Neuronal stem cell (in vitro differentiated cells): ENCODE measurements at regions not wholly inside any gene's neighbourhood (a gene's known extent, or its start where the extent isn't known, plus 50 kb on each side); places are given as distances from the start of the nearest gene placed in this dataset.
A peak's percentile ranks its signal among the peaks of the same experiment; 100 is the strongest.
"Not testable (repeated sequence)": the region's sequence is repeated elsewhere in the genome, so short reads cannot be mapped to it uniquely, and the experiment has no call there.

Experiments
- DNase-seq: peaks from one replicate; pipeline ENCODE4 v3.0.0-alpha.2; 2013; ENCODE audit warnings: low spot score
- H2AFZ ChIP-seq: one replicate; pipeline ENCODE4 v1.6.1; 2013; ENCODE audit warnings: mild to moderate bottlenecking, low read length, inconsistent platforms
- H2AK5ac ChIP-seq: 2 replicates; pipeline ENCODE4 v1.6.1; 2013; ENCODE audit warnings: low read depth, mild to moderate bottlenecking, inconsistent platforms, low read length, moderate library complexity, mixed read lengths
- H2BK120ac ChIP-seq: 2 replicates; pipeline ENCODE4 v1.6.1; 2013; ENCODE audit warnings: low read depth, mild to moderate bottlenecking, inconsistent platforms, low read length, moderate library complexity, mixed read lengths
- H2BK12ac ChIP-seq: one replicate; pipeline ENCODE4 v1.6.1; 2013; ENCODE audit warnings: low read length, inconsistent platforms
- H2BK15ac ChIP-seq: 2 replicates; pipeline ENCODE4 v1.6.1; 2013; ENCODE audit warnings: mild to moderate bottlenecking, low read length, inconsistent platforms, mixed read lengths
- H2BK5ac ChIP-seq: one replicate; pipeline ENCODE4 v1.6.1; 2013; ENCODE audit warnings: inconsistent platforms, mild to moderate bottlenecking, low read length, moderate library complexity
- H3K14ac ChIP-seq: one replicate; pipeline ENCODE4 v1.6.1; 2013; ENCODE audit warnings: low read length, inconsistent platforms
- H3K18ac ChIP-seq: 2 replicates; pipeline ENCODE4 v1.6.1; 2013; ENCODE audit warnings: low read length, inconsistent platforms
- H3K23ac ChIP-seq: 2 replicates; pipeline ENCODE4 v1.6.1; 2013; ENCODE audit warnings: low read depth, mild to moderate bottlenecking, mixed read lengths, low read length, inconsistent platforms; ENCODE audit not compliant: poor library complexity
- H3K27ac ChIP-seq: replicated peaks from 3 replicates; pipeline ENCODE4 v1.5.1; 2013; ENCODE audit warnings: low read length, inconsistent platforms
- H3K27me3 ChIP-seq, 3 experiments: 2 replicates each; pipeline ENCODE4 v1.6.1; 2013; ENCODE audit warnings: low read length in 3 of 3, mild to moderate bottlenecking in 2 of 3, inconsistent platforms in 1 of 3, low read depth in 1 of 3, mixed read lengths in 1 of 3, moderate library complexity in 1 of 3; ENCODE audit not compliant: control insufficient read depth in 3 of 3, insufficient read depth in 3 of 3
- H3K36me3 ChIP-seq, 2 donors: replicated peaks in 1 of 2; 2 replicates each; pipeline ENCODE4 v1.6.1; 2013; ENCODE audit warnings: low read length in 2 of 2; ENCODE audit not compliant: control insufficient read depth in 2 of 2, insufficient read depth in 2 of 2
- H3K4ac ChIP-seq: 2 replicates; pipeline ENCODE4 v1.6.1; 2013; ENCODE audit warnings: inconsistent platforms, mild to moderate bottlenecking, low read length, moderate library complexity
- H3K4me1 ChIP-seq, 2 donors: 1 replicate in 1 of 2; 2 replicates in 1 of 2; pipeline ENCODE4 v1.6.1; 2013; ENCODE audit warnings: low read length in 2 of 2, low read depth in 1 of 2; ENCODE audit not compliant: control insufficient read depth in 2 of 2, insufficient read depth in 1 of 2
- H3K4me2 ChIP-seq: one replicate; pipeline ENCODE4 v1.6.1; 2013; ENCODE audit warnings: mild to moderate bottlenecking, low read length, inconsistent platforms; ENCODE audit not compliant: insufficient read depth, poor library complexity, severe bottlenecking
- H3K4me3 ChIP-seq, 2 donors: 2 replicates each; pipeline ENCODE4 v1.5.1; 2013; ENCODE audit warnings: low read length in 2 of 2, mild to moderate bottlenecking in 2 of 2, inconsistent platforms in 1 of 2, moderate library complexity in 1 of 2
- H3K79me1 ChIP-seq: one replicate; pipeline ENCODE4 v1.6.1; 2013; ENCODE audit warnings: low read depth, mild to moderate bottlenecking, inconsistent platforms, low read length, moderate library complexity
- H3K9ac ChIP-seq: one replicate; pipeline ENCODE4 v1.6.1; 2013; ENCODE audit warnings: mild to moderate bottlenecking, low read depth, low read length, inconsistent platforms; ENCODE audit not compliant: poor library complexity
- H3K9me3 ChIP-seq, 2 donors: replicated peaks in 1 of 2; 2 replicates each; pipeline versions ENCODE3 to v1.6.1; 2013; ENCODE audit warnings: low read length in 2 of 2, mild to moderate bottlenecking in 2 of 2, inconsistent platforms in 1 of 2, low read depth in 1 of 2, mixed read lengths in 1 of 2, moderate library complexity in 1 of 2; ENCODE audit not compliant: control insufficient read depth in 2 of 2, insufficient read depth in 1 of 2
- H4K8ac ChIP-seq: one replicate; pipeline ENCODE4 v1.6.1; 2013; ENCODE audit warnings: low read depth, mild to moderate bottlenecking, inconsistent platforms, low read length, moderate library complexity
- H4K91ac ChIP-seq: one replicate; pipeline ENCODE4 v1.6.1; 2013; ENCODE audit warnings: low read length, low read depth, mild to moderate bottlenecking, inconsistent platforms; ENCODE audit not compliant: poor library complexity
- WGBS, 2 donors: extraction: QIAGEN DNeasy Blood & Tissue Kit; methylation state at CpG; one replicate each; pipeline ENCODE4 v1.1.7; 2013; ENCODE audit warnings: missing lambda C conversion rate in 2 of 2, mixed read lengths in 1 of 2; ENCODE audit not compliant: insufficient read length in 2 of 2, insufficient replicate concordance in 1 of 2; ENCODE audit errors: extremely low coverage in 2 of 2; 5-methylcytosine and 5-hydroxymethylcytosine counted together

- H2AK5ac ChIP-seq: no peak overlapping the region
- no peak overlapping the region for H3K23ac ChIP-seq
- no peak overlapping the region for H3K4ac ChIP-seq
- no peak overlapping the region for H2BK12ac ChIP-seq
- no peak overlapping the region for H3K9ac ChIP-seq
- no peak overlapping the region for H3K4me2 ChIP-seq
- H2AFZ ChIP-seq: no peak overlapping the region
- no peak overlapping the region for H4K8ac ChIP-seq
- H4K91ac ChIP-seq: no peak overlapping the region
- H3K27ac ChIP-seq: no peak overlapping the region
- no peaks in the 10 kb centered on the region for H3K79me1 ChIP-seq
- no peaks in the 10 kb centered on the region for H3K4me1 ChIP-seq
- peaks cover 0 to 2% of the 10 kb centered on the region in 2 donors for H3K9me3 ChIP-seq
- H3K14ac ChIP-seq: no peak overlapping the region
- no peak overlapping the region for H2BK120ac ChIP-seq
- DNase-seq: no peak
- H3K27me3 ChIP-seq: no peaks in the 10 kb centered on the region
- WGBS, 2 donors: no CpG with 5 or more reads among the region's 5 CpGs
- no peak overlapping the region for H2BK15ac ChIP-seq
- H3K36me3 ChIP-seq: no peaks in the 10 kb centered on the region
- H2BK5ac ChIP-seq: no peak overlapping the region
- H3K18ac ChIP-seq: no peak overlapping the region
- H3K4me3 ChIP-seq: no peak overlapping the region
These were observed 751.5 kb downstream of the EPHA7 start for GRCh38 chr6:92667843-92668242.

GRCh38 chr6:92648364-92649086 is 770.8 kb downstream of the EPHA7 start:
- no peak overlapping the region for H4K91ac ChIP-seq
- H2BK12ac ChIP-seq: no peak overlapping the region
- WGBS, 2 donors: no CpG with 5 or more reads among the region's 5 CpGs
- H3K18ac ChIP-seq: no peak overlapping the region
- no peak overlapping the region for H2BK5ac ChIP-seq
- no peak overlapping the region for H3K14ac ChIP-seq
- H2BK15ac ChIP-seq: no peak overlapping the region
- no peaks in the 10 kb centered on the region for H3K36me3 ChIP-seq
- no peak overlapping the region for H3K4me2 ChIP-seq
- no peaks in the 10 kb centered on the region for H3K27me3 ChIP-seq
- H2BK120ac ChIP-seq: no peak overlapping the region
- H3K4me1 ChIP-seq: no peaks in the 10 kb centered on the region
- H3K9ac ChIP-seq: no peak overlapping the region
- H2AFZ ChIP-seq: no peak overlapping the region
- H3K23ac ChIP-seq: no peak overlapping the region
- no peak overlapping the region for H4K8ac ChIP-seq
- H3K4ac ChIP-seq: no peak overlapping the region
- no peak overlapping the region for H2AK5ac ChIP-seq
- no peaks in the 10 kb centered on the region for H3K9me3 ChIP-seq
- DNase-seq: no peak
- H3K79me1 ChIP-seq: no peaks in the 10 kb centered on the region
- no peak overlapping the region for H3K4me3 ChIP-seq
- H3K27ac ChIP-seq: no peak overlapping the region

GRCh38 chr6:92647630-92648029 is 771.7 kb downstream of the EPHA7 start:
- no peak overlapping the region for H3K14ac ChIP-seq
- H3K27me3 ChIP-seq: no peaks in the 10 kb centered on the region
- no peaks in the 10 kb centered on the region for H3K9me3 ChIP-seq
- H3K79me1 ChIP-seq: no peaks in the 10 kb centered on the region
- no peak overlapping the region for H3K9ac ChIP-seq
- H4K8ac ChIP-seq: no peak overlapping the region
- DNase-seq: no peak
- no peak overlapping the region for H2BK5ac ChIP-seq
- no peaks in the 10 kb centered on the region for H3K4me1 ChIP-seq
- H3K4ac ChIP-seq: no peak overlapping the region
- H3K18ac ChIP-seq: no peak overlapping the region
- H4K91ac ChIP-seq: no peak overlapping the region
- WGBS, 2 donors: no CpG with 5 or more reads among the region's 5 CpGs
- H2BK120ac ChIP-seq: no peak overlapping the region
- no peak overlapping the region for H3K4me3 ChIP-seq
- H2BK12ac ChIP-seq: no peak overlapping the region
- H2AFZ ChIP-seq: no peak overlapping the region
- no peaks in the 10 kb centered on the region for H3K36me3 ChIP-seq
- no peak overlapping the region for H2AK5ac ChIP-seq
- no peak overlapping the region for H3K4me2 ChIP-seq
- H2BK15ac ChIP-seq: no peak overlapping the region
- no peak overlapping the region for H3K23ac ChIP-seq
- H3K27ac ChIP-seq: no peak overlapping the region

GRCh38 chr6:92644104-92644791 is 775.1 kb downstream of the EPHA7 start:
- not testable (repeated sequence) for H3K36me3 ChIP-seq, H3K9me3 ChIP-seq, H4K8ac ChIP-seq, H3K18ac ChIP-seq, H4K91ac ChIP-seq, H3K4me2 ChIP-seq, H3K27me3 ChIP-seq, H2AK5ac ChIP-seq, H3K9ac ChIP-seq, H3K79me1 ChIP-seq, H3K14ac ChIP-seq, H3K4me1 ChIP-seq, H3K23ac ChIP-seq, H2BK120ac ChIP-seq, H2BK5ac ChIP-seq, H3K27ac ChIP-seq, H2BK12ac ChIP-seq, H3K4me3 ChIP-seq, H3K4ac ChIP-seq, H2BK15ac ChIP-seq
- peak; percentile 11 for DNase-seq
- no CpG with 5 or more reads among the region's 25 CpGs for WGBS, 2 donors
- peak overlapping the region; percentile 73 for H2AFZ ChIP-seq
